ENCODE measurements at regions not wholly inside any gene's neighbourhood (a gene's known extent, or its start where the extent isn't known, plus 50 kb on each side); places are given as distances from the start of the nearest gene placed in this dataset.

DNA sequence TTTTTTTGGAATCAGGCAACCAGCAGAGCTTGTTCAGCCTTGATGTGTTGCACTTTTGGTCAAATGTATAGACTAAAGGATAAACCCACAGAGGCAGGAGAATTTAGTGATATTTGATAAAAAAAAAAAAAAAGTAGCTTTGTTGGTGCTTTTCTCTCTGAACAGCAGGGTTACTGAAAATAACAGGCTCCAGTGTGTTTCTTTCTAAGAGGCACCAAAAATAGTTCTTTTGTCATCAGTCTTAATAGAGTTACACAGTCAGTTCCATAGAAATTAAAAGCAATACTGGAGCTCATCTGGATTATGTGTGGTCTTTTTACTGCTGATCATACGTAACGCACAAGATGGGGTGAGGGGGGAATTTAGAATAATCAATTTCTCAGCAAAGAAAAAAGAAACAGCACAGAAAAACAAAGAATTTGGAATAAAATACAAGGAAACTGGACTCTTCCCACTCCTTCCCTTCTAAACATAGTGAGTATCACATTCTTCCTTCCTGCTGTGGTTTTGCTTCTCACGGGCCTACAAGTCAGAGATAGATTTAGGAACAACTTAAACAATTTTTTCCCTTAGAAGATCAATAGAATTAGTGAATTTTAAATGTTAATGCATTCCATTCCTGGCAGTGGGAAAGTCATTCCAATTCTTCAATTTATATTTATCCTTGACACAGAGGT lies 178.8 kb upstream of the AKR1E2 start:
- H3K36me3 ChIP-seq (ENCODE audit: control insufficient read depth in 4 of 4, insufficient read depth in 3 of 4, low read depth in 1 of 4, low read length in 3 of 4): no peaks in the 10 kb centered on the region
- DNase-seq (ENCODE audit: low spot score): no peak
- H3K27ac ChIP-seq (ENCODE audit: low read depth in 1 of 2, low read length in 2 of 2): no peak overlapping the region
- TF ChIP-seq FOXA2 (IDR thresholded peaks at IDR 0.05) (no peak), YY1 (IDR thresholded peaks at IDR 0.05) (no peak), GABPA (IDR thresholded peaks at IDR 0.05 in 1 of 2, conservative IDR thresholded peaks at IDR 0.05 in 1 of 2) (no peak), SP1 (IDR thresholded peaks at IDR 0.05) (no peak), HNF4A (conservative IDR thresholded peaks at IDR 0.05) (no peak), FOXA1 (IDR thresholded peaks at IDR 0.05) (no peak), RXRA (IDR thresholded peaks at IDR 0.05) (no peak)
- TF ChIP-seq, protein P1, sequence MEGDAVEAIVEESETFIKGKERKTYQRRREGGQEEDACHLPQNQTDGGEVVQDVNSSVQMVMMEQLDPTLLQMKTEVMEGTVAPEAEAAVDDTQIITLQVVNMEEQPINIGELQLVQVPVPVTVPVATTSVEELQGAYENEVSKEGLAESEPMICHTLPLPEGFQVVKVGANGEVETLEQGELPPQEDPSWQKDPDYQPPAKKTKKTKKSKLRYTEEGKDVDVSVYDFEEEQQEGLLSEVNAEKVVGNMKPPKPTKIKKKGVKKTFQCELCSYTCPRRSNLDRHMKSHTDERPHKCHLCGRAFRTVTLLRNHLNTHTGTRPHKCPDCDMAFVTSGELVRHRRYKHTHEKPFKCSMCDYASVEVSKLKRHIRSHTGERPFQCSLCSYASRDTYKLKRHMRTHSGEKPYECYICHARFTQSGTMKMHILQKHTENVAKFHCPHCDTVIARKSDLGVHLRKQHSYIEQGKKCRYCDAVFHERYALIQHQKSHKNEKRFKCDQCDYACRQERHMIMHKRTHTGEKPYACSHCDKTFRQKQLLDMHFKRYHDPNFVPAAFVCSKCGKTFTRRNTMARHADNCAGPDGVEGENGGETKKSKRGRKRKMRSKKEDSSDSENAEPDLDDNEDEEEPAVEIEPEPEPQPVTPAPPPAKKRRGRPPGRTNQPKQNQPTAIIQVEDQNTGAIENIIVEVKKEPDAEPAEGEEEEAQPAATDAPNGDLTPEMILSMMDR (IDR thresholded peaks at IDR 0.05; ENCODE audit: low read depth, low read length, missing input control): no peak
- H3K4me3 ChIP-seq (ENCODE audit: low read depth in 1 of 3, low read length in 3 of 3): no peak overlapping the region
- H3K4me1 ChIP-seq (ENCODE audit: control insufficient read depth in 4 of 4, insufficient read depth in 4 of 4, low read length in 3 of 4): peaks cover 0 to 3% (median under 1%) of the 10 kb centered on the region in 4 donors
- 84% methylated on average over 3 of the region's 3 CpGs for WGBS
- no peak overlapping the region for H3K9ac ChIP-seq (ENCODE audit: low read depth in 1 of 2, low read length in 2 of 2)
- no peaks in the 10 kb centered on the region for H3K27me3 ChIP-seq (ENCODE audit: control insufficient read depth in 4 of 4, insufficient read depth in 4 of 4, low read length in 3 of 4)
- no peaks in the 10 kb centered on the region for H3K9me3 ChIP-seq (ENCODE audit: control insufficient read depth in 4 of 4, low read length in 3 of 4)

DNA sequence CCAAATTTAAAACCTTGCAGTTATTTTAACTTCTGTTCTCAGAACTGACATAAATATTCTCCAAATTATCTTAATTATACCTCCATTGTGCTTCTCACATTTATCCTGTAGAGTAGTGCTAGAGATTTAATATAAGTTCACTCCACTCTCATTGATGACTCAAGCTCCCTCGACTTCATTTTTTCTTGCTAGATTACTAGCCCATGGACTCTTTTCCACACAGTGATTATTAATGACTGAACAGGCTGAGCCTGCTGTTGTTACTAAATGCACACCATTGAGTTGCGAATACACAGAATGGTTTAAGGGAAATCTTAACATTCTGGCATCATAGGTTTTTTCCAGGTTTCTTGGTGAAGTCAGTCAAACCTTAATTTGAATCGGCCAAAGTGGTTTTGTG lies 179.5 kb upstream of the AKR1E2 start:
- no peaks in the 10 kb centered on the region for H3K27me3 ChIP-seq (ENCODE audit: control insufficient read depth in 4 of 4, insufficient read depth in 4 of 4, low read length in 3 of 4)
- no peak for TF ChIP-seq YY1 (IDR thresholded peaks at IDR 0.05)
- no peak for TF ChIP-seq NR2F2 (IDR thresholded peaks at IDR 0.05)
- TF ChIP-seq, protein P2, sequence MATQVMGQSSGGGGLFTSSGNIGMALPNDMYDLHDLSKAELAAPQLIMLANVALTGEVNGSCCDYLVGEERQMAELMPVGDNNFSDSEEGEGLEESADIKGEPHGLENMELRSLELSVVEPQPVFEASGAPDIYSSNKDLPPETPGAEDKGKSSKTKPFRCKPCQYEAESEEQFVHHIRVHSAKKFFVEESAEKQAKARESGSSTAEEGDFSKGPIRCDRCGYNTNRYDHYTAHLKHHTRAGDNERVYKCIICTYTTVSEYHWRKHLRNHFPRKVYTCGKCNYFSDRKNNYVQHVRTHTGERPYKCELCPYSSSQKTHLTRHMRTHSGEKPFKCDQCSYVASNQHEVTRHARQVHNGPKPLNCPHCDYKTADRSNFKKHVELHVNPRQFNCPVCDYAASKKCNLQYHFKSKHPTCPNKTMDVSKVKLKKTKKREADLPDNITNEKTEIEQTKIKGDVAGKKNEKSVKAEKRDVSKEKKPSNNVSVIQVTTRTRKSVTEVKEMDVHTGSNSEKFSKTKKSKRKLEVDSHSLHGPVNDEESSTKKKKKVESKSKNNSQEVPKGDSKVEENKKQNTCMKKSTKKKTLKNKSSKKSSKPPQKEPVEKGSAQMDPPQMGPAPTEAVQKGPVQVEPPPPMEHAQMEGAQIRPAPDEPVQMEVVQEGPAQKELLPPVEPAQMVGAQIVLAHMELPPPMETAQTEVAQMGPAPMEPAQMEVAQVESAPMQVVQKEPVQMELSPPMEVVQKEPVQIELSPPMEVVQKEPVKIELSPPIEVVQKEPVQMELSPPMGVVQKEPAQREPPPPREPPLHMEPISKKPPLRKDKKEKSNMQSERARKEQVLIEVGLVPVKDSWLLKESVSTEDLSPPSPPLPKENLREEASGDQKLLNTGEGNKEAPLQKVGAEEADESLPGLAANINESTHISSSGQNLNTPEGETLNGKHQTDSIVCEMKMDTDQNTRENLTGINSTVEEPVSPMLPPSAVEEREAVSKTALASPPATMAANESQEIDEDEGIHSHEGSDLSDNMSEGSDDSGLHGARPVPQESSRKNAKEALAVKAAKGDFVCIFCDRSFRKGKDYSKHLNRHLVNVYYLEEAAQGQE (IDR thresholded peaks at IDR 0.05): no peak
- TF ChIP-seq, protein P3, sequence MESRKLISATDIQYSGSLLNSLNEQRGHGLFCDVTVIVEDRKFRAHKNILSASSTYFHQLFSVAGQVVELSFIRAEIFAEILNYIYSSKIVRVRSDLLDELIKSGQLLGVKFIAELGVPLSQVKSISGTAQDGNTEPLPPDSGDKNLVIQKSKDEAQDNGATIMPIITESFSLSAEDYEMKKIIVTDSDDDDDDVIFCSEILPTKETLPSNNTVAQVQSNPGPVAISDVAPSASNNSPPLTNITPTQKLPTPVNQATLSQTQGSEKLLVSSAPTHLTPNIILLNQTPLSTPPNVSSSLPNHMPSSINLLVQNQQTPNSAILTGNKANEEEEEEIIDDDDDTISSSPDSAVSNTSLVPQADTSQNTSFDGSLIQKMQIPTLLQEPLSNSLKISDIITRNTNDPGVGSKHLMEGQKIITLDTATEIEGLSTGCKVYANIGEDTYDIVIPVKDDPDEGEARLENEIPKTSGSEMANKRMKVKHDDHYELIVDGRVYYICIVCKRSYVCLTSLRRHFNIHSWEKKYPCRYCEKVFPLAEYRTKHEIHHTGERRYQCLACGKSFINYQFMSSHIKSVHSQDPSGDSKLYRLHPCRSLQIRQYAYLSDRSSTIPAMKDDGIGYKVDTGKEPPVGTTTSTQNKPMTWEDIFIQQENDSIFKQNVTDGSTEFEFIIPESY (IDR thresholded peaks at IDR 0.05): no peak
- no peak for TF ChIP-seq FOXA2 (IDR thresholded peaks at IDR 0.05)
- TF ChIP-seq, protein P1 (IDR thresholded peaks at IDR 0.05; ENCODE audit: low read depth, low read length, missing input control): no peak
- no peak for TF ChIP-seq GABPA (IDR thresholded peaks at IDR 0.05 in 1 of 2, conservative IDR thresholded peaks at IDR 0.05 in 1 of 2)
- TF ChIP-seq RXRA (IDR thresholded peaks at IDR 0.05): no peak
- TF ChIP-seq RAD21 (IDR thresholded peaks at IDR 0.05): no peak
- no peak for TF ChIP-seq HNF4A (conservative IDR thresholded peaks at IDR 0.05)
- H3K9me3 ChIP-seq (ENCODE audit: control insufficient read depth in 4 of 4, low read length in 3 of 4): no peaks in the 10 kb centered on the region
- 69% methylated on average over 3 of the region's 3 CpGs for WGBS
- H3K4me1 ChIP-seq (ENCODE audit: control insufficient read depth in 4 of 4, insufficient read depth in 4 of 4, low read length in 3 of 4): no peaks in the 10 kb centered on the region
- H3K27ac ChIP-seq (ENCODE audit: low read depth in 1 of 2, low read length in 2 of 2): no peak overlapping the region
- DNase-seq (ENCODE audit: low spot score): no peak
- no peaks in the 10 kb centered on the region for H3K36me3 ChIP-seq (ENCODE audit: control insufficient read depth in 4 of 4, insufficient read depth in 3 of 4, low read depth in 1 of 4, low read length in 3 of 4)
- no peak overlapping the region for H3K9ac ChIP-seq (ENCODE audit: low read depth in 1 of 2, low read length in 2 of 2)
- no peak overlapping the region for H3K4me3 ChIP-seq (ENCODE audit: low read depth in 1 of 3, low read length in 3 of 3)

Measured in liver (tissue), 8 donors.